H9 (cell line): ENCODE measurements at regions not wholly inside any gene's neighbourhood (a gene's known extent, or its start where the extent isn't known, plus 50 kb on each side); places are given as distances from the start of the nearest gene placed in this dataset.

Source experiments
- DNase-seq: peaks from one replicate; pipeline ENCODE4 v3.0.0-alpha.2; 2017
- H2AFZ ChIP-seq: one replicate; pipeline ENCODE4 v1.6.1; 2013; ENCODE audit warnings: mild to moderate bottlenecking, low read length, control low read depth, moderate library complexity
- H2AK5ac ChIP-seq: 2 replicates; pipeline ENCODE4 v1.6.1; 2013; ENCODE audit warnings: low read length, control low read depth, mixed read lengths; ENCODE audit not compliant: insufficient read length
- H2BK120ac ChIP-seq: one replicate; pipeline ENCODE4 v1.6.1; 2013; ENCODE audit warnings: low read depth, mild to moderate bottlenecking, low read length, control low read depth, inconsistent platforms; ENCODE audit not compliant: poor library complexity, severe bottlenecking
- H2BK12ac ChIP-seq: 2 replicates; pipeline ENCODE4 v1.6.1; 2013; ENCODE audit warnings: low read length, control low read depth, mixed read lengths, low read depth; ENCODE audit not compliant: insufficient read length
- H2BK15ac ChIP-seq: 2 replicates; pipeline ENCODE4 v1.6.1; 2013; ENCODE audit warnings: low read depth, low read length, control low read depth
- H2BK20ac ChIP-seq: one replicate; pipeline ENCODE4 v1.6.1; 2013; ENCODE audit warnings: low read depth, mild to moderate bottlenecking, low read length, control low read depth, inconsistent platforms; ENCODE audit not compliant: poor library complexity, severe bottlenecking
- H2BK5ac ChIP-seq: 2 replicates; pipeline ENCODE4 v1.6.1; 2013; ENCODE audit warnings: low read length, control low read depth, mixed read lengths; ENCODE audit not compliant: insufficient read length
- H3K14ac ChIP-seq: 2 replicates; pipeline ENCODE4 v1.6.1; 2013; ENCODE audit warnings: low read length, control low read depth; ENCODE audit not compliant: insufficient read depth
- H3K18ac ChIP-seq: 2 replicates; pipeline ENCODE4 v1.6.1; 2013; ENCODE audit warnings: low read depth, mild to moderate bottlenecking, mixed read lengths, low read length, control low read depth; ENCODE audit not compliant: insufficient read length
- H3K23ac ChIP-seq: 2 replicates; pipeline ENCODE4 v1.6.1; 2013; ENCODE audit warnings: low read length, control low read depth, mixed read lengths, low read depth; ENCODE audit not compliant: insufficient read length
- H3K23me2 ChIP-seq: 2 replicates; pipeline ENCODE4 v1.6.1; 2013; ENCODE audit warnings: low read depth, mild to moderate bottlenecking, mixed read lengths, low read length, control low read depth; ENCODE audit not compliant: insufficient read length, poor library complexity, severe bottlenecking
- H3K27ac ChIP-seq: 2 replicates; pipeline ENCODE4 v1.5.1; 2013; ENCODE audit warnings: low read length, control low read depth, mixed read lengths, low read depth; ENCODE audit not compliant: insufficient read length
- H3K27me3 ChIP-seq: 2 replicates; pipeline ENCODE4 v1.6.1; 2013; ENCODE audit warnings: low read length, control low read depth, inconsistent platforms; ENCODE audit not compliant: insufficient read depth
- H3K4ac ChIP-seq: 2 replicates; pipeline ENCODE4 v1.6.1; 2013; ENCODE audit warnings: low read depth, mild to moderate bottlenecking, control low read depth, inconsistent platforms, low read length, moderate library complexity
- H3K4me1 ChIP-seq: 2 replicates; pipeline ENCODE4 v1.6.1; 2013; ENCODE audit warnings: low read length, control low read depth, inconsistent platforms; ENCODE audit not compliant: insufficient read depth
- H3K4me2 ChIP-seq: 2 replicates; pipeline ENCODE4 v1.6.1; 2013; ENCODE audit warnings: low read length, control low read depth, mixed read lengths; ENCODE audit not compliant: insufficient read length, insufficient read depth
- H3K56ac ChIP-seq: 2 replicates; pipeline ENCODE4 v1.6.1; 2013; ENCODE audit warnings: low read depth, mild to moderate bottlenecking, mixed read lengths, low read length, control low read depth; ENCODE audit not compliant: insufficient read length
- H3K79me1 ChIP-seq: 2 replicates; pipeline ENCODE4 v1.6.1; 2013; ENCODE audit warnings: low read depth, mild to moderate bottlenecking, moderate library complexity, low read length, control low read depth, inconsistent platforms; ENCODE audit not compliant: insufficient read depth, poor library complexity, severe bottlenecking
- H3K79me2 ChIP-seq: 2 replicates; pipeline ENCODE4 v1.6.1; 2013; ENCODE audit warnings: low read length, control low read depth, inconsistent platforms; ENCODE audit not compliant: insufficient read depth
- H3K9ac ChIP-seq: 2 replicates; pipeline ENCODE4 v1.6.1; 2013; ENCODE audit warnings: low read length, control low read depth, mixed read lengths; ENCODE audit not compliant: insufficient read length; ENCODE audit errors: extremely low read depth
- H3K9me3 ChIP-seq: one replicate; pipeline ENCODE4 v1.6.1; 2013; ENCODE audit warnings: low read depth, low read length, inconsistent platforms; ENCODE audit not compliant: control insufficient read depth
- H3T11ph ChIP-seq: one replicate; pipeline ENCODE4 v1.6.1; 2013; ENCODE audit warnings: mild to moderate bottlenecking, low read length, control low read depth, inconsistent platforms
- H4K20me1 ChIP-seq: one replicate; pipeline ENCODE4 v1.6.1; 2013; ENCODE audit not compliant: control insufficient read depth, insufficient read length, insufficient read depth
- H4K5ac ChIP-seq: 2 replicates; pipeline ENCODE4 v1.6.1; 2013; ENCODE audit warnings: low read depth, mild to moderate bottlenecking, mixed read lengths, low read length, control low read depth; ENCODE audit not compliant: insufficient read length
- H4K8ac ChIP-seq: replicated peaks from 2 replicates; pipeline ENCODE4 v1.6.1; 2013; ENCODE audit warnings: low read length, control low read depth, mixed read lengths, low read depth; ENCODE audit not compliant: insufficient read length
- H4K91ac ChIP-seq: 2 replicates; pipeline ENCODE4 v1.6.1; 2013; ENCODE audit warnings: low read depth, mild to moderate bottlenecking, moderate library complexity, mixed read lengths, low read length, control low read depth; ENCODE audit not compliant: insufficient read length
- H3K27ac Mint-ChIP-seq, 3 experiments: 2 replicates in 2 of 3; 3 replicates in 1 of 3; pipeline ENCODE4 v1.8.0; 2020 to 2021; ENCODE audit warnings: mixed read lengths in 3 of 3, mild to moderate bottlenecking in 1 of 3, moderate library complexity in 1 of 3
- H3K27me3 Mint-ChIP-seq: 2 replicates; pipeline ENCODE4 v1.8.0; 2021; ENCODE audit warnings: low read depth, mild to moderate bottlenecking, moderate library complexity, mixed read lengths
- H3K36me3 Mint-ChIP-seq, 3 experiments: 2 replicates in 2 of 3; 3 replicates in 1 of 3; pipeline ENCODE4 v1.8.0; 2020 to 2021; ENCODE audit warnings: low read depth in 3 of 3, mixed read lengths in 3 of 3; ENCODE audit not compliant: insufficient read depth in 1 of 3
- H3K4me1 Mint-ChIP-seq, 2 experiments: 2 replicates each; pipeline ENCODE4 v1.8.0; 2020; ENCODE audit warnings: mixed read lengths in 2 of 2
- H3K4me3 Mint-ChIP-seq, 2 experiments: 2 replicates in 1 of 2; 3 replicates in 1 of 2; pipeline ENCODE4 v1.8.0; 2020 to 2021; ENCODE audit warnings: mild to moderate bottlenecking in 2 of 2, mixed read lengths in 2 of 2, moderate library complexity in 1 of 2
- H3K9me3 Mint-ChIP-seq, 2 experiments: 2 replicates in 1 of 2; 3 replicates in 1 of 2; pipeline ENCODE4 v1.8.0; 2020; ENCODE audit warnings: mild to moderate bottlenecking in 2 of 2, mixed read lengths in 2 of 2, moderate library complexity in 1 of 2
- CTCF ChIP-seq: fragments of 200-600 bp; sonication (generic); conservative IDR thresholded peaks from 3 replicates; pipeline ENCODE4 v1.8.0; 2021; ENCODE audit warnings: antibody characterized with exemption, mild to moderate bottlenecking
- WGBS: extraction: QIAGEN DNeasy Blood & Tissue Kit; methylation state at CpG from one replicate; pipeline ENCODE4 v1.1.7; 2013; ENCODE audit warnings: missing lambda C conversion rate, low lambda C conversion rate, mixed read lengths; ENCODE audit not compliant: insufficient read length; ENCODE audit errors: extremely low coverage; 5-methylcytosine and 5-hydroxymethylcytosine counted together

GRCh38 chr9:755454-756381, 85.8 kb upstream of the DMRT1 start:
- Histone ChIP-seq H2BK5ac (no peak overlapping the region), H2AFZ (no peak overlapping the region), H4K20me1 (no peaks in the 10 kb centered on the region), H2BK12ac (no peak overlapping the region), H3K27ac (no peak overlapping the region), H4K8ac (no peak overlapping the region), H2BK15ac (no peak overlapping the region), H3K79me2 (no peaks in the 10 kb centered on the region), H3K56ac (no peak overlapping the region), H3T11ph (no peak overlapping the region), H2BK20ac (no peak overlapping the region), H3K4ac (no peak overlapping the region), H3K4me2 (no peak overlapping the region), H4K5ac (no peak overlapping the region), H3K4me1 (no peaks in the 10 kb centered on the region), H3K23me2 (no peaks in the 10 kb centered on the region), H2BK120ac (no peak overlapping the region), H3K27me3 (no peaks in the 10 kb centered on the region), H4K91ac (no peak overlapping the region), H3K9ac (no peak overlapping the region), H3K9me3 (no peaks in the 10 kb centered on the region), H3K18ac (no peak overlapping the region), H3K23ac (no peak overlapping the region), H3K79me1 (no peaks in the 10 kb centered on the region), H2AK5ac (no peak overlapping the region), H3K14ac (no peak overlapping the region)
- H3K27ac Mint-ChIP-seq, result no peak overlapping the region
- no peaks in the 10 kb centered on the region; a peak in 1 of 5 replicates for H3K9me3 Mint-ChIP-seq
- H3K4me1 Mint-ChIP-seq, result peaks cover 9 to 16% of the 10 kb centered on the region in 2 experiments; a peak in 3 of 4 replicates
- H3K4me3 Mint-ChIP-seq, result no peak overlapping the region
- no CpG with 5 or more reads among the region's 12 CpGs for WGBS
- H3K27me3 Mint-ChIP-seq, result no peaks in the 10 kb centered on the region; the same call in 1 of the 2 replicates
- no peak for TF ChIP-seq CTCF
- no peaks in the 10 kb centered on the region for H3K36me3 Mint-ChIP-seq
- DNase-seq, result no peak
